Midbrain (tissue), 1 donor: ENCODE measurements at regions not wholly inside any gene's neighbourhood (a gene's known extent, or its start where the extent isn't known, plus 50 kb on each side); places are given as distances from the start of the nearest gene placed in this dataset.
"Not testable (repeated sequence)": the region's sequence is repeated elsewhere in the genome, so short reads cannot be mapped to it uniquely, and the experiment has no call there.

Source experiments
- DNase-seq: peaks from one replicate; lab custom pipeline; 2025; lab: John Stamatoyannopoulos, UW

DNA sequence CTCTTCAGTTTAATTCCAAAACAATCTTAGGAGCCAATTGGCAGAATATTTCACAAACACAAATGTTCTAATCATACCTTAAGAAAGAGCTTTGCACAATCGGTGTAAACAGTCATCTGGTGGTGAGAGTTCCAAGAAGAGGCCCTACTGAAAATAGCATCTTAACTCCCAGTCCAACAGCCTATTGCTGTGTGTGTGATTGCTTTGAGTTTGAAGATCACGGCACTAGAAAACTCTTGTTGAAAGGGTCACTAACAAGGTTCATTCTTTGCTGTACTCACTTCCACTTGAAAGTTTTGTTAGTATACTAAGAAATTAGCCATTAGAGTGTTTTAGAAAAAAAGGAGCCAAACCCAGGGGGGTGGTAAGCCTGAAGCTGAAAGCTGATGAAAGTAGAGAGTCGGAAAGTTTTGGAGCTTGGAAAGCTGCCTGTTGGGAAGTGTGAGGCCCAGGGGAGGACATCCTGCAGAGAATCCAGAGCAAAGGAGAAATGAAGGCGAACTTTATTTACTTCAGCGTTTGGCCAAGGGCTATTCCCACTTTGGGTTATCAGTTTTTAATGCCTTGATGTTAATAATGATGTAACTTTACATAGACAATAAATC lies 180.3 kb upstream of the GHR start:
- DNase-seq, result no peak

GRCh38 chr5:42252306-42252705 lies 170.9 kb upstream of the GHR start:
- no peak for DNase-seq

GRCh38 chr5:42259914-42260313 lies 163.3 kb upstream of the GHR start:
- DNase-seq, result not testable (repeated sequence)

GRCh38 chr5:42267091-42267490 lies 156.1 kb upstream of the GHR start:
- peak; percentile 28 for DNase-seq

DNA sequence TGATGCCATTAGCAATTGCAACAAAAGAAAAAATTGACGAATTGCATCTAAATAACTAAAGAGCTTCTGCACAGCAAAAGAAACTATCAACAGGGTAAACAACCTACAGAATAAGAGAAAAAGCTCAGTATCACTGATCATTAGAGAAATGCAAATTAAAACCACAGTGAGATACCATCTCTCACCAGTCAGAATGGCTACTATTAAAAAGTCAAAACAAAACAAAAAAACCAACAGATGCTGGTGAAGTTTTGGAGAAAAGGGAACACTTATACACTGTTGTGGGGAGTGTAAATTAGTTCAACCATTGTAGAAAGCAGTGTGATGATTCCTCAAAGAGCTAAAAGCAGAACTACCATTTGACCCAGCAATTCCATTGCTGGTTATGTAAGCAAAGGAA lies 155.1 kb upstream of the GHR start:
- not testable (repeated sequence) for DNase-seq

DNA sequence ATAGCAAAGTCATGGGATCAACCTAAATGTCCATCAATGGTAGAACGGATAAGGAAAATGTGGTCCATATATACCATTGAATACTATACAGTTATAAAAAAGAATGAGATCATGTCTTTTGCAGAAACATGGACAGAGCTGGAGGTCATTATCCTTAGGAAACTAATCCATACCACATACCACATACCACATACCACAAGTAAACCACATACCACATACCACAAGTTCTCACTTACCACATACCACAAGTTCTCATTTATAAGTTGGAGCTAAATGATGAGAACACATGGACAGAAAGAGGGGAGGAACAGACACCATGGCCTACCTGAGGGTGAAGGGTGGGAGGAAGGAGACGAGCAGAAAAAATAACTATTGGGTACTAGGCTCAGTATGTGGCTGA lies 154.6 kb upstream of the GHR start:
- no peak for DNase-seq

- no peak for DNase-seq
Observed at GRCh38 chr5:42270771-42271170, 152.5 kb upstream of the GHR start.

DNA sequence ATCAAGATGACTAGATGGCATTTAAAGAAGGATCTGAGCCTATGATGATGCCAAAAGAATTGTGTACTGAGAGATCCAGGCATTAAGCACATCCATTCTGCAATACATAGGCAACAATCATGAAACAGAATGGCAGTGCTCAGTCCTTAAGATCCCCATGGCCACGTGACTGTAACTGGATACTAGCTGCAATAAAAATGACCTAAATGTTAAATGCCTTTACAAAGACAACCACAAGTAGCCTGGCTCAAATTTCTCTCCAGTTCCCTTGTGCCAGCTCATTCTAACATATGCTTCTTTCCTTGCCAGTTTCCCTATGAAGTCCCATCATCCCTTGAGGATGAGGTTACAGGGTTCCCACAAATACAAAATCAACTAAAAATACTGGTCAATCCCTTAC lies 148.3 kb upstream of the GHR start:
- no peak for DNase-seq

DNA sequence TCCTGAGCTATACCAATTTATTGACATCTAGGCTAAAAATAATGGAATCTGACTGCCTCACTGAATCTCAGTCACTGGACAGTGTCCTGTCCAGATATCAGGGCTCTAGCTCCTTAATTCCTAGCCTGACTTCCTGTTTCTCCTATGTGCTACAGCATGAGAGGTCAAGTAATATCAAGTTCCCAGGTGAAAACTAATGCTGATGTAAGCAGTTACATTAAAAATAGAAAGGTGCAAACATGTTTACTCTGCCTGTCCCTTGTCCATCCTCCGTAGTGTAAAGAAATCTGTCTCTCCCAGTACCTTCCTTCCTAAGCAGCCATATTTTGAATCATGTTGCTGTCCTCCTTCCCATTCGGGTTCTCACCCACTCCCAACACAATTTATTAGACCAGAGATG lies 145.9 kb upstream of the GHR start:
- DNase-seq, result no peak

DNA sequence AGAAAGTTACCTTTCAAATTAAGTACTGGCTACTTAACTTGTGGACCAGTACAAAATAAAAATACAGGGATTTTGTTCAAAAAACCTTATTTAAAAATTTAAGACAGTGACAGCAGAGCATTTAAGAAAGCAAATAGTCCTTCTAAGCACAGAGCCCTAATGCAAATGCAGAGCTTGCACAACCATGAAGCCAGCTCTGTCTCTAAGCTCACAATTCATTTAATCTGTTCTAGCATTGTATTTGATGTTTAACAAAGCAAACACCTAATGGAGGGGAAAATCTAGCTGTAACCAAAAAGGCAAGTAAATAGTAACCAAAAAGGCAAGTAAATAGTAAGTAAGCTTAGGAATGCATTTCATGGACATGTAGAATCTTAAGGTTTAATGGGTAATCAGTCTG lies 138.7 kb upstream of the GHR start:
- no peak for DNase-seq

DNA sequence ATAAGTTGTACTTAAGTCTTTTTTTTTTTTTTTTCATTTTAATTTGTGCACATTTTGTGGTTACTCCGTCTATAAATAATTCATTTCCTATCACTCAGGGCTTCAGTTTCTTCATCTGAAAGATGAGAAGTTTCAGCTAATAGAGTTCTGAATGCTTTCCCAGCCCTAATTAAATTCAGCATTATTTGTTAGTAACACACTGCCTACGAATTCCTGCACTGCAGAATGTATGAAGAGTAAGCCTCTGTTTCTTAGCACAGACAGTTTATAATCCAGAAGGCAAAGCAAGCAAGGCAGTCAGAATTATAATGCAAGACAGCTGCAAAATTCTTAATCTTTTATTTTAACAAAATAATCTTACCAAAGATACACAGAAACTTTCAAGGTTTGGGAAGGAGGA lies 138.0 kb upstream of the GHR start:
- DNase-seq, result peak; percentile 2

GRCh38 chr5:42300496-42300895 lies 122.7 kb upstream of the GHR start:
- DNase-seq, result no peak

DNA sequence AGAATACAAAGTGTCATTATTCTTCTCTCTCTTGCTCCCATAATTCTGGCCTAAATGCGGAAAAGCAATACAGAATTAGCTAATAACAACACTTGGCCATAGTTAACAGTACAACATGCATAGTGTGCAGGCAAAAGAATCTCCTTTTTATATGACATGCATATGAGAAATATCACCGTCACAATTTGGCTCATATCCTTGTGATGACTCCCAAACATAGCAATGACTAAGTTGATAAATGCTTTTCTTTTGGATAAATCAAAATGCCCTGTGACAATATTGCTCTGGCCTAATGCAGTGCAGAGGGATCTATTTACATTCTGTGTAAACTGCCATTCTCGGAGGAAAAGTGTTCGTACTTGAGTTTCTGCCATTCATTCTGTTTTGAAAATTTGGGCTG lies 121.9 kb upstream of the GHR start:
- no peak for DNase-seq

- DNase-seq, result no peak
Observed at GRCh38 chr5:42302186-42302585, 121.1 kb upstream of the GHR start.

- DNase-seq, result no peak
Observed at GRCh38 chr5:42306287-42306686, 117.0 kb upstream of the GHR start.

- no peak for DNase-seq
Observed at GRCh38 chr5:42309865-42310264, 113.4 kb upstream of the GHR start.

DNA sequence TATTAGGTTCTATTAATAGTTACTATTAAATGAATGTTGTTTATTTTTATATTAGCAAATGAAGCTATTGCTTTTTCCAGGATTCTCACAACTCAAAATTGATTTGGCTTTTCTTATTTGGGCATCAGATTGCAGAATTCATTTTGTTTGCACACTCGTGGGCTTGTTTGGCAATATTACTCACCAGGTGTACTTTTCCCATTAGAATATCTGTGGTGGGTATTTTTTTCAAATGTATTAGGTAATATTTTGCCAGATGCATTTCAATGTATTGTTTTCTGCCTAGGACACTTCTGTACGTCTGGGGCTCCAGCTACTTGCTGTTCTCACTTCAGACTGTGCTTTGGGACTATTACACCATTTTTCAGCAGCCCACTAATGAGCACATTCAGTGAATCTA lies 108.0 kb upstream of the GHR start:
- DNase-seq, result no peak

DNA sequence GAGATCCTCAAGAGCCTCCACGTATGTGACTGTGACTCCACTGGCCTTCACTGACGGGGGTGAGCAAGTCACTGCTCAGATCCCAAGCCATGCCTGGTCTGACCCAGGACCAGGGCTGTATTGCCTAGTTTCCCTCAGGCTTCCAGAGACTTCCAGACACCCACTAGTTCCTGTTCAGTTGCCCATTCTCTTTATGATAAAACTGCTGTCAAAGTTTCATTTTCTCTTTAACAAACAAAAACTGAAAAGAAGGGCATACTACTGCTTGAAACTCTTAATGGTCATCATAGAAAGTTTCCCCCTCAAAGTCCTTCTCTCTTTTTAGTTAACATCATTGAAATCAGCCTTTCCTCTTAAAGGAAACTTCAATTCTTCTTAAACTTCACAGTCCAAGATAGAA lies 105.7 kb upstream of the GHR start:
- DNase-seq, result no peak

DNA sequence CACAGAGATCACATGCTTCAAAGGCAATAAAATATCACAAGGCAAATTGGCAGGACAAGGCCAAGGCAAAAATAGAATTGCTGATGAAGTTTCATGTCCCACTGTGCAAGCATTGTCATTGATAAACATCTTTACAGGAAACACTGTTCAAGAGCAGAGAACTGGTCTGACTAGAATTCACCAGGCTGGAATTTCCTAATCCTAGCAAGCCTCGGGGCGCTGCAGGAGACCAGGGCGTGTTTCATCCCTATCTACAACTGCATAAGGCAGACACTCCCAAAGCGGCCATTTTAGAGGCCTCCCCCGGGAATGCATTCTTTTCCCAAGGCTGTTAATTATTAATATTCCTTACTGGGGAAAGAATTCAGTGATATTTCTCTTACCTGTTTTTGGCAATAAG lies 103.7 kb upstream of the GHR start:
- not testable (repeated sequence) for DNase-seq

DNA sequence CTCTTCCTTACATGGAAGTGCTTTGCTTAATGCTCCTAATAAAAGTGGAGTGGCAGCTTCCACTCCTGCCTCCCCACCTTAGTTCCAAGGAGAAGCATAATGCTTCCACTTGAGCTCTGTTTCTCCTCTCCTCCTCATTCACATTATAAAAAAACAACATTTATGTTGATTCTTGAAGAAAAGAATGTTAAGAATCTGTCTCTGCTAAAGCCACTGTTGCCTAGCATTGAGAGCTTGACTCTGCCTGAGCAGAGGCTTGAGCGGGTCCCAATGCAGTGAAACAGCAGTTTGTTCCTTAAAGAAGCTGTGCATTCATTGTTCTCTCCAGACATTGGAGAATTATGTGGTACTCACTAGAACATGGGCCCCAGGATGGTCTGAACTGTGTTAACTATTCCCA lies 101.5 kb upstream of the GHR start:
- no peak for DNase-seq

DNA sequence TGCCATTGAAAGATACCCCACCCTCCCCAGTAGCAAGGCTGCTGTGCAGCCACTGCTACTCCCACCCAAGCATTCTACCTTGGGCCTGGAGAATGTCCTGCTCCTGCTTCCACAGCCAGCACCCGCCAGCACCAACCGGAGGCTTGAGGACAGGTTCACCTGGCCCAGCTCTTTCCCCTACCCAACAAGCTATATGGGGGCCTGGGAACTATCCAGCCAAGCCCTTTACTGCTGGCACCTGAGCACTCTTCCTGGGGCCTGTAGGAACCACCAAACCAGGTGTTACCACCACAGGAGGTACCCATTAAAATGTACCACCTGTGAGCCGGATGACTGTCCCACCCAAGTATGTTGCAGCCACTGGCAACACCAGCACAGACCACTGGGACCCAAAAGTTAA lies 86.1 kb upstream of the GHR start:
- DNase-seq, result no peak

GRCh38 chr5:42337607-42338006 lies 85.6 kb upstream of the GHR start:
- no peak for DNase-seq

GRCh38 chr5:42338136-42338535 lies 85.1 kb upstream of the GHR start:
- no peak for DNase-seq

GRCh38 chr5:42349163-42349562 lies 74.1 kb upstream of the GHR start:
- DNase-seq, result no peak

DNA sequence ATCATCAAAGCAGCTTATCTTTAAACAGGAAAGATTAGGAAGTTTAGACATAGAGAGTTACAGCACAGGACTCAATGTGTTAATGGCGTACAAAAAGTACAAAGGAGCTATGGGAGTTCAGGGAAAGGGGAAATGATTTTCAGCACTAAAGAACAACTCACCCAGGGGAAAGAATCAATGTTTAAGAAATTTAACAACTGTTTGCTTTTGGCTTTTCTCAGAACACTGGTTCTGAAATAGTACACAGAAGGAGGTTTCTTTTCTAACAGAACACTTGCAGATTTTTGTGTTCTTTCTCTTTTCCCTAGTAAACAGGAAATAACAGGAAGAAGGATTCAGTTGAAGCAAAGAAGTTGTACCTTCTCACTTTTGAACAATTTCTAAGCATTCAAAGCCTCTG lies 71.3 kb upstream of the GHR start:
- DNase-seq, result no peak
